Stimulated activated CD8-positive, alpha-beta memory T cell treated with anti-CD3 and anti-CD28 coated beads, Interleukin-15, amount 100 ng/mL, for 48 hours (primary cell): ENCODE measurements at regions not wholly inside any gene's neighbourhood (a gene's known extent, or its start where the extent isn't known, plus 50 kb on each side); places are given as distances from the start of the nearest gene placed in this dataset.
"Not testable (repeated sequence)": the region's sequence is repeated elsewhere in the genome, so short reads cannot be mapped to it uniquely, and the experiment has no call there.

Source experiments
- DNase-seq, 2 donors: peaks; one replicate each; pipeline ENCODE4 v3.0.0-alpha.2; 2020; ENCODE audit warnings: low read depth in 2 of 2

GRCh38 chrX:122303761-122304160, 880.3 kb upstream of the GRIA3 start:
- DNase-seq, result no peak

- no peak for DNase-seq
Observed at GRCh38 chrX:122344816-122345215, 839.3 kb upstream of the GRIA3 start.

GRCh38 chrX:122363112-122363795, 820.8 kb upstream of the GRIA3 start:
- DNase-seq, result no peak

DNA sequence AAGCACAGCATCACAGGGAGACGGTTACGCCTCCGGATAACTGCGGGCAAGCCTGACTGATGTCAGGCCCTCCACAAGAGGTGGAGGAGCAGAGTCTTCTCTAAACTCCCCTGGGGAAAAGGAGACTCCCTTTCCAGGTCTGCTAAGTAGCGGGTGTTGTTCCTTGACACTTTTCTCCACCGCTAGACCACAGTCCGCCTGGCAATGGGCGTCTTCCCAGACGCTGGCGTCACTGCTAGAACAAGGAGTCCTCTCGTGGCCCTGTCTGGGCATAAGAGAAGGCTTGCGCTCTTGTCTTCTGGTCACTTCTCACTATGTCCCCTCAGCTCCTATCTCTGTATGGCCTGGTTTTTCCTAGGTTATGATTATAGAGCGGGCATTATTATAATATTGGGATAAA, 808.5 kb upstream of the GRIA3 start:
- DNase-seq, result not testable (repeated sequence)

GRCh38 chrX:122389005-122389404, 795.1 kb upstream of the GRIA3 start:
- DNase-seq, result no peak

- no peak for DNase-seq
Observed at GRCh38 chrX:122418758-122419157, 765.3 kb upstream of the GRIA3 start.

- no peak for DNase-seq
Observed at GRCh38 chrX:122421434-122422121, 762.5 kb upstream of the GRIA3 start.

- no peak for DNase-seq
Observed at GRCh38 chrX:122422547-122422946, 761.5 kb upstream of the GRIA3 start.

DNA sequence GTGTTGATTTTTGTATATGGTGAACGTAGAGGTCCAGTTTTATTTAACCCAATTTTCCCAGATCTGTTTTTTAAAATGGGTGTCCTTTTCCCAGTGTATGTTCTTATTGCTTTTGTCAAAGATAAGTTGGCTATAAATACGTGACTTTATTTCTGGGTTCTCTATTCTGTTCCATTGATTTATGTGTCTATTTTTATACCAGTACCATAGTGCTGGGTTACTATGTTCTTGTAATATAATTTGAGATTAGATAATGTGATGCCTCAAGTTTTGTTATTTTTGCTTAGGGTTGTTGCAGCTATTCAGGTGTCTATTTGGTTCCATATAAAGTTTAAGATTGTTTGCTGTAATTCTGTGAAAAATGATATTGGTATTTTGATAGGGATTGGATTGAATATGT, 749.1 kb upstream of the GRIA3 start:
- no peak for DNase-seq

DNA sequence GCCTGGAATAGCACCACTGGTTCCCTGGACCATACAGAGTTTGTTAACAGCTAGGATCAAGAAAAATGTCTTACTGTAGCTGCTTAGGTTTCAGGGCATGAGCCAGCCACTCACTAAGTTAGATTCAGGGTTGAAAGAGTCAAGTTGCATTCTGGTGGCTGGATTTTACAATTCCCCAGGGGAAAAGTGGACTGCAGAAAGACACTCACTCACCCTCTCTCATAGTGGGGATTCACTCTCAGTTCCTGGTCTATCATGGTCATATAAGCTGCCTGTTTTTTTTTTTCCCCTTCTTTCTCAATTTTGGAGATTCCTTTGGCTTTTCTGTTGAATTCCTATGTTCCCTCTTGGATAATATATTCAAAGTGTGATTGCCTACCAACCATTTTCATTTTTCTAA, 744.2 kb upstream of the GRIA3 start:
- DNase-seq, result no peak

DNA sequence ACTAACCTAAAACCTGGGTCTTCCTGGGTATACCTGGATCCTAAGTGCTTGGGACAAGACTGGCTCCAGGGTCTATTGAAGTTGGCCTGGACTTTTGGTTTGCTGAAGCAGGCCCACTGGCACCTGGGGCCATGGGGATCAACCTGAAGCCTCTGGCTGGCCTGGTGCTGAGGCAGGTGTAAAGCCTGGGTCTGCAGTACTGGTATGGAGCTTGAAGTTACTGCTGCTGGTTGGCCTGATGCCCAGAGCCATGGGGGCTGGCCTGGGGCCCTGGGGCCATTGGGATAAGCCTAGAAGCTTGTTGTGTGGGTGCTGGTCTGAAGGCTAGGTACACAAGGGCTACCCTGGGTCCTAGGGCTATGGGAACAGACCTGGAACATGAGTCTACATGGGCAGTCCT, 743.2 kb upstream of the GRIA3 start:
- DNase-seq, result no peak

- DNase-seq, result no peak
Observed at GRCh38 chrX:122441451-122441850, 742.6 kb upstream of the GRIA3 start.

GRCh38 chrX:122445466-122445865, 738.6 kb upstream of the GRIA3 start:
- no peak for DNase-seq

DNA sequence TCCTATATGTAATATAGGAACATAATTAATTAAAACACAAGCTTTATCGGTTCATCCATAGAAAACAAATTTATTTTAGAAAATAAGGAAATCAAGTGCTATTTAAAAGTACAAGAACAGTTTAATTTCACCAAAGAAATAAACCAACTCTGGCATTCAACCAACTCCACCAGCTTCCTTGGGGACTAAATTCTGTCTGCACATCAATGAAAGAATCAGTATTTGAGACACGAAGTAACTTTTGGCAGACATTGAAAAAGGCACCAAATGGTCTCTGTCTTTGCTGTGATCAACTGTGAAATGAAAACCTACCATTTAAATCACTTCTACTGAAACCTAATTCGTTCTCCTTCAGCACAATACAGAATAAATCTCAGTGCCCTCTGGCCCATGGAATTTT, 719.7 kb upstream of the GRIA3 start:
- no peak for DNase-seq

DNA sequence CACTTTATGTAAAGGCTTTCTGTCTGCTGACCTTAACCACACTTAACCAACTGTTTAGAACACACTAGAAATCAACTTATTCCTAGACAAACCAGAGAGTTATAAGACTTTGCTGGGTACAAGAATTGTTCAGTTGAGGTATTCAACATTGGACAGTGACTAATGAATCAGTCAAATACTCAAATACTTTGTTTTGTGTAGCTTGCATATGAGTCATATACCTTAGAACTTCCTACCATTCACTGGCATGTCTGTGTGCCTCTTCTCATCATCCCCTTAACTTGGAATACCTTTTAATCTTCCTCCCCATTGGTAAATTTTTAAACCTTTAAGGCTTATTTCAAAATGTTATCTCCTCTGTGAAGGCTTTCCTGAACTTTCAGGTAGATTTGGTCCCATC, 708.8 kb upstream of the GRIA3 start:
- DNase-seq, result no peak

DNA sequence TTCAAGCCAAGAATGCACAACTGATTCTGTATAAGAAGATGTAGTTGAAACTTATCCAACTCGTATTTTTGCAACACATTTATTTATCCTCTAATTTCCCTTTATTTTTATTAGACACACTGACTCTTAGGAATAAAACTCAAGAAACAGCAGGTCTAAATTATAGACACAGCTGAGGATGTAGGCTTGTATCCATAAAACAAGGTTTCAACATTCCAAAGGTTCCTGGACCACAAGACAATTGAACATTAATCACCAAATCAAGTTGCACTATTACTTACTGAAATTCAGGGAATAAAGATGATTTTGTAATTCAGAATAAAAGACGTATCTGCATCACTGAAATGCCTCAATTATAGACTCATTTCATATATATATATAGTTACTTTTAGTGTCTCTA, 683.5 kb upstream of the GRIA3 start:
- DNase-seq, result no peak

DNA sequence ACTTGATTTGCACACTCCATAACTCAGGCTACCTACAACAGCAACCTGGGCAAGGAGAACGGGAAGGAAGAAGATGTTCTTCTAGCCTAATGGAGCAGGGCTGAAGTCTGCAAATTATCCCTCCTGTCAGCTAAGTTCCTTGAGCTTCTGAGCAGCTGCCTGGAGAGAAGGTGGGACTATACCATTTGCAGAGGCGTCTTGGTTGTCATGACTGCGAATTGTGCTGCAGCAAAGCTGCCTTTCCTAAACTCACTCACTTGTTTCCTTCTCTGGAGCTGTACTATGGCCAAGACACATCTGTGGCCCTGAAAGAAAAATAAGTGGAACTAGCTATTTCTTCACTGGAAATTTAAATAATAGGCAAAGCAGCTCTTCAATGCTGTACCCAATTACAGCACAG, 682.4 kb upstream of the GRIA3 start:
- no peak for DNase-seq

GRCh38 chrX:122504026-122504425, 680.1 kb upstream of the GRIA3 start:
- no peak for DNase-seq

- no peak for DNase-seq
Observed at GRCh38 chrX:122512561-122513072, 671.5 kb upstream of the GRIA3 start.

DNA sequence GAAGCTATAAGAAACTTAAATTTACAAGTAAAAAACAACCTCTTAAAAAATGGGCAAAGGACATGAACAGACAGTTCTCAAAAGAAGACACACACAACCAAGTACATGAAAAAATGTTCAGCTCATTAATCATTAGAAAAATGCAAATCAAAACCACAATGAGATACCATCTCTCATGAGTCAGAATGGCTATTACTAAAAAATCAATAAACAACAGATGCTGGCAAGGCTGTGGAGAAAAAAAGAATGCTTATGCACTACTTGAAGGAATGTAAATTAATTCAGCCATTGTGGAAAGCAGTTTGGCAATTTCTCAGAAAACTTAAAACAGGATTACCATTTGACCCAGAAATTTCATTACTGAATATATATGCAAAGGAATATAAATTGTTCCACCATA, 666.3 kb upstream of the GRIA3 start:
- no peak for DNase-seq

- DNase-seq, result no peak
Observed at GRCh38 chrX:122545778-122546177, 638.3 kb upstream of the GRIA3 start.

GRCh38 chrX:122546269-122546668, 637.8 kb upstream of the GRIA3 start:
- DNase-seq, result no peak

DNA sequence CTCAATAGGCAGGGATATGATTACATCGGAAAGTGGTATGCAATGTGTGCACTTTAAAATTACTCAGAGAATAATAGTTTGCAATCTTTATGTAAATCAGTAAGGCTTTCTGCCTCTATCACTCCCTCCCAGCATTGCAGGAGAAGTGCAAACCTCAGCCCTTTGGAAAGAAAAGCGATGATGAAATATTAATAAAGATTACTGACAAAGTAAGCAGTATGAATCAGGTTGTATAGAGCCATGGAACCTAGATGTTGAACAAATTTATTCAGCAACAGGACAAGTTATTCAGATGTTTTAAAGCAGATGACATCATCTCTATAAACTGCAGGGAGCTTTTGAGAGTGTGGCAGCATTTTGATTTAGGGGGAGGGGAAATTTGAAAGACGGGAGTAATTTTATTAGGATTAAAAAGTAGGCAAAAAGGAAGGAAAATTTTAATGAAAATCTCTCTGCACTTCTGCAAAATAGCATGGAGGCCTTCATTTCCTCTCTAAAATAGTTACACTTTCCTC, 631.7 kb upstream of the GRIA3 start:
- no peak for DNase-seq
